ENCODE measurements at regions not wholly inside any gene's neighbourhood (a gene's known extent, or its start where the extent isn't known, plus 50 kb on each side); places are given as distances from the start of the nearest gene placed in this dataset.
"Not testable (repeated sequence)": the region's sequence is repeated elsewhere in the genome, so short reads cannot be mapped to it uniquely, and the experiment has no call there.

- DNase-seq: no peak
- H3K4me1 Mint-ChIP-seq: no peaks in the 10 kb centered on the region
- Histone ChIP-seq H3K4me1 (ENCODE audit: insufficient read depth, low read length) (no peaks in the 10 kb centered on the region), H3K4me3 (ENCODE audit: low read length in 2 of 2) (no peak overlapping the region), H3K9me3 (ENCODE audit: control insufficient read depth in 1 of 2, low read length in 2 of 2) (no peaks in the 10 kb centered on the region), H3K27ac (ENCODE audit: low read depth, low read length) (no peak overlapping the region), H3K27me3 (ENCODE audit: insufficient read depth, low read length) (no peaks in the 10 kb centered on the region), H3K36me3 (ENCODE audit: insufficient read depth, low read length) (no peaks in the 10 kb centered on the region)
- H3K36me3 Mint-ChIP-seq: no peaks in the 10 kb centered on the region
- H3K27ac Mint-ChIP-seq: no peak overlapping the region
- peaks cover 0 to 3% of the 10 kb centered on the region in 2 donors for H3K27me3 Mint-ChIP-seq
- ChIA-PET CTCF (ENCODE audit: partially characterized antibody) (interaction anchor here (1.0 kb wide), 1 partner anchor 111 kb away, joined by 4 read pairs; no protein-coding TSS in a partner anchor), POLR2A (ENCODE audit: partially characterized antibody) (no interaction called here)
- H3K9me3 Mint-ChIP-seq: peaks cover 0 to 10% (median 0%) of the 10 kb centered on the region in 8 donors
- intact Hi-C loops (cut with micrococcal nuclease): no loop called here
- H3K4me3 Mint-ChIP-seq: no peak overlapping the region
These were observed 88.7 kb upstream of the KCNMA1 start for GRCh38 chr10:77726301-77726700.

DNA sequence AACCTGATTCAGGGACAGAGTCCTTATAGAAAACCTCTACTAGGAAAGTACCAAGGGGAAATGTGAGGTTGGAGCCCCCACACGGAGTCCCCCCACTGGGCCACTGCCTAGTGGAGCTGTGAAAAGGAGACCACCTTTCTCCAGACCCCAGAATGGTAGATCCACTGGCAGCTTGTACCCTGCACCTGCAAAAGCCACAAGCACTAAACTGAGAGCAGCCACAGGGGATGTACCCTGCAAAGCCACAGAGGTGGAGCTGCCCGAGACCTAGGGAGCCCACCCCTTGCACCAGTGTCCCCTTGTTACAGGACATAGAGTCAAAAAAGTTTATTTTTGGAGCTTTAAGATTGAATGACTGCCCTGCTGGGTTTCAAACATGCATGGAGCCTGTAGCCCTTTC, 87.2 kb upstream of the KCNMA1 start:
- Histone ChIP-seq H3K36me3 (ENCODE audit: insufficient read depth, low read length) (no peaks in the 10 kb centered on the region), H3K9me3 (ENCODE audit: control insufficient read depth in 1 of 2, low read length in 2 of 2) (no peaks in the 10 kb centered on the region), H3K27ac (ENCODE audit: low read depth, low read length) (no peak overlapping the region), H3K4me3 (ENCODE audit: low read length in 2 of 2) (no peak overlapping the region), H3K27me3 (ENCODE audit: insufficient read depth, low read length) (no peaks in the 10 kb centered on the region), H3K4me1 (ENCODE audit: insufficient read depth, low read length) (no peaks in the 10 kb centered on the region)
- no peak overlapping the region for H3K27ac Mint-ChIP-seq
- peaks cover 0 to 10% (median 0%) of the 10 kb centered on the region in 8 donors for H3K9me3 Mint-ChIP-seq
- DNase-seq: no peak
- ChIA-PET POLR2A (ENCODE audit: partially characterized antibody) (no interaction called here), CTCF (ENCODE audit: partially characterized antibody) (interaction anchor here (2.6 to 16.4 kb wide), 2 partner anchors 11 to 114 kb away, joined by 7 to 282 read pairs; no protein-coding TSS in a partner anchor)
- H3K27me3 Mint-ChIP-seq: no peaks in the 10 kb centered on the region
- no peak overlapping the region for H3K4me3 Mint-ChIP-seq
- no peaks in the 10 kb centered on the region for H3K36me3 Mint-ChIP-seq
- no peaks in the 10 kb centered on the region for H3K4me1 Mint-ChIP-seq
- intact Hi-C loops (cut with micrococcal nuclease): no loop called here

DNA sequence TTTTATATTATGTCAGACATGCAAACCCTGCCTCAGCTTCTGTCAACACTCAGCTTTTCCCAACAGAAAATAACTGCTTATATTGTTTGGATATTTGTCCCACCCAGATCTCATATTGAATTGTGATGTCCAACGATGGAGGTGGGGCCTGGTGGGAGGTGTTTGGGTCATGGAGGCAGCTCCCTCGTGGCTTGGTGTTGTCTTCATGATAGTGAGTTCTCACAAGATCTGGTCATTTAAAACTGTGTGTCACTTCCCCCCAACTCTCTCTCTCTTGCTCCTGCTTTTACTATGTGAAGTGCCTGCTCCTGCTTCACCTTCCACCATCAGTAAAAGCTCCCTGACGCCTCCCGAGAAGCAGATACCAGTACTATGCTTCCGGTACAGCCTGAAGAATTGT, 85.8 kb upstream of the KCNMA1 start:
- no peak overlapping the region for H3K4me3 ChIP-seq (ENCODE audit: low read length in 2 of 2)
- intact Hi-C loops (cut with micrococcal nuclease): no loop called here
- Mint-ChIP-seq H3K36me3 (no peaks in the 10 kb centered on the region), H3K4me1 (peaks cover 0 to 4% (median 0%) of the 10 kb centered on the region in 4 donors), H3K27ac (no peak overlapping the region), H3K27me3 (peaks cover 0 to 2% of the 10 kb centered on the region in 2 donors), H3K9me3 (peaks cover 0 to 10% (median 0%) of the 10 kb centered on the region in 8 donors), H3K4me3 (no peak overlapping the region)
- H3K27me3 ChIP-seq (ENCODE audit: insufficient read depth, low read length): no peaks in the 10 kb centered on the region
- no peaks in the 10 kb centered on the region for H3K9me3 ChIP-seq (ENCODE audit: control insufficient read depth in 1 of 2, low read length in 2 of 2)
- H3K4me1 ChIP-seq (ENCODE audit: insufficient read depth, low read length): no peaks in the 10 kb centered on the region
- ChIA-PET POLR2A (ENCODE audit: partially characterized antibody) (interaction anchor here (0.6 kb wide), 1 partner anchor 31 kb away, joined by 3 read pairs; no protein-coding TSS in a partner anchor), CTCF (ENCODE audit: partially characterized antibody) (interaction anchor here (0.8 to 16.4 kb wide), 3 partner anchors 9 to 116 kb away, joined by 3 to 282 read pairs (median 7); no protein-coding TSS in a partner anchor)
- H3K36me3 ChIP-seq (ENCODE audit: insufficient read depth, low read length): no peaks in the 10 kb centered on the region
- DNase-seq: no peak
- no peak overlapping the region for H3K27ac ChIP-seq (ENCODE audit: low read depth, low read length)

DNA sequence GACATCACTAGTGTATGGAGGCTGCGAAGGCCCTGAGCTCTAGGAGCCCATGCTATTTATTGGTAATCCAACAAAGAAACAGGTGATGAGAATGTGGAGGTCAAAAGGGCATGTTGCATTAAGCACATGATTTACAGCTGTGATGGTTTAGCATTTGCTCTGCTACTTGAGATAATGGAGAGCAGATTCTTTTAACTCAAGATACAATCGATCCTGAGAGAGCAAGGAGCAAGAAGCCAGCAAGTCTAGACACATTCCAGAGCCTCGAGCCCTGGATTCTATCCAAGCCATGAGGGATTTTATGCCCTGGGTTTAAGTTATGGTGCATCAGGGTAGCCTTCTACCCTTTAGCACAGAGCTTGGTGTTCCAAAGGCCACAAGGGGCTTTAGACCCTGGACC, 85.3 kb upstream of the KCNMA1 start:
- H3K9me3 ChIP-seq (ENCODE audit: control insufficient read depth in 1 of 2, low read length in 2 of 2); H3K36me3 ChIP-seq (ENCODE audit: insufficient read depth, low read length); H3K27ac Mint-ChIP-seq; H3K4me1 Mint-ChIP-seq; H3K4me1 ChIP-seq (ENCODE audit: insufficient read depth, low read length); H3K27me3 ChIP-seq (ENCODE audit: insufficient read depth, low read length); H3K36me3 Mint-ChIP-seq; H3K4me3 Mint-ChIP-seq; H3K4me3 ChIP-seq (ENCODE audit: low read length in 2 of 2); H3K27me3 Mint-ChIP-seq; H3K27ac ChIP-seq (ENCODE audit: low read depth, low read length); intact Hi-C loops (cut with micrococcal nuclease); DNase-seq: not testable (repeated sequence)
- POLR2A ChIA-PET (ENCODE audit: partially characterized antibody): interaction anchor here (0.6 kb wide), 1 partner anchor 31 kb away, joined by 3 read pairs; no protein-coding TSS in a partner anchor
- peaks cover 0 to 10% (median 0%) of the 10 kb centered on the region in 8 donors for H3K9me3 Mint-ChIP-seq
- CTCF ChIA-PET (ENCODE audit: partially characterized antibody): interaction anchor here (0.7 to 16.4 kb wide), 4 partner anchors 8 to 116 kb away, joined by 3 to 282 read pairs (median 6); no protein-coding TSS in a partner anchor

- no peaks in the 10 kb centered on the region for H3K36me3 ChIP-seq (ENCODE audit: insufficient read depth, low read length)
- Mint-ChIP-seq H3K27ac (no peak overlapping the region), H3K4me3 (no peak overlapping the region), H3K36me3 (no peaks in the 10 kb centered on the region), H3K27me3 (peaks cover 0 to 4% of the 10 kb centered on the region in 2 donors), H3K9me3 (peaks cover 0 to 10% (median 0%) of the 10 kb centered on the region in 8 donors), H3K4me1 (peaks cover 0 to 4% (median 0%) of the 10 kb centered on the region in 4 donors)
- DNase-seq: no peak
- CTCF ChIA-PET (ENCODE audit: partially characterized antibody): interaction anchor here (16.4 kb wide), 1 partner anchor 117 kb away, joined by 282 read pairs; no protein-coding TSS in a partner anchor
- H3K4me1 ChIP-seq (ENCODE audit: insufficient read depth, low read length): no peaks in the 10 kb centered on the region
- no peak overlapping the region for H3K27ac ChIP-seq (ENCODE audit: low read depth, low read length)
- POLR2A ChIA-PET (ENCODE audit: partially characterized antibody): no interaction called here
- intact Hi-C loops (cut with micrococcal nuclease): no loop called here
- H3K27me3 ChIP-seq (ENCODE audit: insufficient read depth, low read length): no peaks in the 10 kb centered on the region
- no peaks in the 10 kb centered on the region for H3K9me3 ChIP-seq (ENCODE audit: control insufficient read depth in 1 of 2, low read length in 2 of 2)
- no peak overlapping the region for H3K4me3 ChIP-seq (ENCODE audit: low read length in 2 of 2)
These were observed 84.2 kb upstream of the KCNMA1 start for GRCh38 chr10:77721815-77722214.

DNA sequence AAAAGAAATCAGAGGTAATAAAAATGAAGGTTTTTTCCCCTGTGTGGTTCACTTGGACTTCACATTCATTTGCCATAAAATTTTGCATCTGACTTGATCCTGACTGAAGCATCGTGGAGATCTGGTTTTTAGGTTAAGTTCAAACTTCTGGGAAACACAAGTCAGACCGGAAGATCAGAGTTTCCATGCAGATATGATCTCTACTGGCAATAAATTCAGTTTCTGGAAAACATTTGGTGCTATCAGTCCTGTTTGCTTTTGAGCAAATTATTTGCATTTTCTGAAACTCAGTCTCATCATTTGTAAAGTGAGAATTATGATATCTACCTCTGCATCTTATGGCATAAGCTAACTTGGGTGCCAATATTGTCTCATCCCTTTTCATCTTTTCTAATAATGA, 81.3 kb upstream of the KCNMA1 start:
- Histone ChIP-seq H3K27me3 (ENCODE audit: insufficient read depth, low read length) (no peaks in the 10 kb centered on the region), H3K4me1 (ENCODE audit: insufficient read depth, low read length) (no peaks in the 10 kb centered on the region), H3K27ac (ENCODE audit: low read depth, low read length) (no peak overlapping the region), H3K4me3 (ENCODE audit: low read length in 2 of 2) (no peak overlapping the region), H3K9me3 (ENCODE audit: control insufficient read depth in 1 of 2, low read length in 2 of 2) (no peaks in the 10 kb centered on the region), H3K36me3 (ENCODE audit: insufficient read depth, low read length) (no peaks in the 10 kb centered on the region)
- POLR2A ChIA-PET (ENCODE audit: partially characterized antibody): interaction anchor here (0.9 to 1.5 kb wide), 2 partner anchors 118 to 119 kb away, joined by 3 to 9 read pairs; no protein-coding TSS in a partner anchor
- Mint-ChIP-seq H3K27me3 (peaks cover 0 to 4% of the 10 kb centered on the region in 2 donors), H3K4me3 (no peak overlapping the region), H3K4me1 (peaks cover 0 to 4% (median 0%) of the 10 kb centered on the region in 4 donors), H3K9me3 (peaks cover 0 to 8% (median 0%) of the 10 kb centered on the region in 8 donors), H3K27ac (no peak overlapping the region), H3K36me3 (no peaks in the 10 kb centered on the region)
- intact Hi-C loops (cut with micrococcal nuclease): loop anchor here (2.0 kb wide), 1 partner anchor 38 kb away; no protein-coding TSS in a partner anchor
- CTCF ChIA-PET (ENCODE audit: partially characterized antibody): interaction anchor here (1.4 to 16.4 kb wide), 4 partner anchors 8 to 120 kb away, joined by 3 to 282 read pairs (median 11); no protein-coding TSS in a partner anchor
- no peak for DNase-seq

DNA sequence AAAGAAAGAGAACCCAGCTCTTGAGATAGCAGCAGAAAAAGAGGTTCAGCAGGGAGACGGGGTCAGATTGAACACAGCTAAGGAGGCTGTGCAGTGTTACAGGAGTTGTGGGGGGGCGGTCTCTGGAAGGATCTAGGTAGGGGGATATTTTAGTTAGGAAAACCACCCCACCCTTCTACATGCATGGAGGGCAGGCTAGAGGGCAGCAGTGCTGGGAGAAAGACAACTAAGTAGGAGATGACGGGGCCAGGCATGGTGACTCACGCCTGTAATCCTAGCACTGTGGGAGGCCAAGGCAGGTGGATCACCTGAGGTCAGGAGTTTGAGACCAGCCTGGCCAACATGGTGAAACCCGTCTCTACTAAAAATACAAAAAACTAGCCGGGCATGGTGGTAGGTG, 80.7 kb upstream of the KCNMA1 start:
- intact Hi-C loops (cut with micrococcal nuclease): loop anchor here (2.0 kb wide), 1 partner anchor 38 kb away; no protein-coding TSS in a partner anchor
- not testable (repeated sequence) for H3K36me3 Mint-ChIP-seq

More for the DNA sequence above, 80.7 kb upstream of the KCNMA1 start:
- H3K27me3 ChIP-seq (ENCODE audit: insufficient read depth, low read length); DNase-seq; H3K9me3 Mint-ChIP-seq; H3K4me3 Mint-ChIP-seq; H3K9me3 ChIP-seq (ENCODE audit: control insufficient read depth in 1 of 2, low read length in 2 of 2); POLR2A ChIA-PET (ENCODE audit: partially characterized antibody); H3K27ac Mint-ChIP-seq; H3K4me1 ChIP-seq (ENCODE audit: insufficient read depth, low read length); H3K4me1 Mint-ChIP-seq; H3K36me3 ChIP-seq (ENCODE audit: insufficient read depth, low read length); H3K27ac ChIP-seq (ENCODE audit: low read depth, low read length); H3K4me3 ChIP-seq (ENCODE audit: low read length in 2 of 2); H3K27me3 Mint-ChIP-seq: not testable (repeated sequence)
- CTCF ChIA-PET (ENCODE audit: partially characterized antibody): interaction anchor here (0.8 to 16.4 kb wide), 4 partner anchors 14 to 129 kb away, joined by 4 to 282 read pairs (median 6); no protein-coding TSS in a partner anchor
